OCI-LY7 (cell line): ENCODE measurements at regions not wholly inside any gene's neighbourhood (a gene's known extent, or its start where the extent isn't known, plus 50 kb on each side); places are given as distances from the start of the nearest gene placed in this dataset.

ENCODE experiments used
- BruUV-seq: library from RNA; stranded (reverse); fragments of 400-500 nt; replicated peaks from 2 replicates; lab custom pipeline; 2021; lab: Mats Ljungman, UMichigan
- CTCF ChIA-PET: fragments of 300-600 bp; sonication (Branson Sonifier 250); formaldehyde crosslinking; loops from one replicate; lab custom pipeline; 2022; ENCODE audit warnings: antibody characterized with exemption; ENCODE audit not compliant: unreplicated experiment; lab: Charles Lee
- POLR2A ChIA-PET: fragments of 300-600 bp; sonication (Branson Sonifier 250); formaldehyde crosslinking; loops from one replicate; lab custom pipeline; 2022; ENCODE audit warnings: antibody characterized with exemption; lab: Charles Lee
- DNase-seq: peaks from one replicate; pipeline ENCODE4 v3.0.0-alpha.2; 2015; ENCODE audit warnings: low spot score
- H2AFZ ChIP-seq: fragments of 200-600 bp; sonication (generic), shearing (Covaris generic); 2 replicates; pipeline ENCODE4 v1.6.1; 2014; ENCODE audit warnings: mild to moderate bottlenecking, antibody characterized with exemption, low read length, moderate library complexity
- H3K27ac ChIP-seq: fragments of 200-600 bp; sonication (generic); 2 replicates; pipeline ENCODE4 v1.5.1; 2014; ENCODE audit warnings: mixed run types, low read depth, mild to moderate bottlenecking, moderate library complexity, low read length, inconsistent platforms; ENCODE audit not compliant: poor library complexity, severe bottlenecking
- H3K36me3 ChIP-seq: fragments of 200-600 bp; sonication (generic); 2 replicates; pipeline ENCODE4 v1.6.1; 2014; ENCODE audit warnings: mild to moderate bottlenecking, antibody characterized with exemption, low read length, moderate library complexity, mixed read lengths; ENCODE audit not compliant: insufficient read depth
- H3K4me1 ChIP-seq: fragments of 200-600 bp; sonication (generic); 2 replicates; pipeline ENCODE4 v1.5.1; 2014; ENCODE audit warnings: mild to moderate bottlenecking, low read length; ENCODE audit not compliant: insufficient read depth, poor library complexity, severe bottlenecking
- H3K4me2 ChIP-seq: fragments of 200-600 bp; sonication (generic); 2 replicates; pipeline ENCODE4 v1.6.1; 2014; ENCODE audit warnings: mild to moderate bottlenecking, low read length
- H3K4me3 ChIP-seq: fragments of 200-600 bp; sonication (generic); 2 replicates; pipeline ENCODE4 v1.5.1; 2014; ENCODE audit warnings: mild to moderate bottlenecking, low read depth, low read length; ENCODE audit not compliant: poor library complexity, severe bottlenecking
- H3K79me2 ChIP-seq: fragments of 200-600 bp; sonication (generic); 2 replicates; pipeline ENCODE4 v1.6.1; 2016; ENCODE audit warnings: low read depth, mild to moderate bottlenecking, low read length, moderate library complexity, mixed read lengths; ENCODE audit not compliant: insufficient read depth
- H3K9me2 ChIP-seq: fragments of 200-600 bp; sonication (generic); 2 replicates; pipeline ENCODE4 v1.6.1; 2016; ENCODE audit warnings: mild to moderate bottlenecking, low read length, mixed read lengths; ENCODE audit not compliant: insufficient read depth
- H3K9me3 ChIP-seq: fragments of 200-600 bp; sonication (generic); 2 replicates; pipeline ENCODE4 v1.6.1; 2014; ENCODE audit warnings: mild to moderate bottlenecking, mixed run types, low read length, mixed read lengths
- H4K20me1 ChIP-seq: fragments of 200-600 bp; sonication (generic); 2 replicates; pipeline ENCODE4 v1.6.1; 2014; ENCODE audit warnings: mild to moderate bottlenecking, antibody characterized with exemption, low read length, moderate library complexity, mixed read lengths; ENCODE audit not compliant: insufficient read depth
- EZH2phosphoT487 ChIP-seq: fragments of 200-600 bp; sonication (generic); IDR thresholded peaks from 2 replicates; pipeline ENCODE4 v1.6.1; 2018; ENCODE audit warnings: low read depth, borderline replicate concordance, mild to moderate bottlenecking, mixed run types, antibody characterized with exemption, low read length, moderate library complexity, mixed read lengths
- intact Hi-C: fragments of 100-400 bp; cut with micrococcal nuclease; formaldehyde crosslinking; loops from one replicate; pipeline ENCODE4 v1.10.0; 2022; ENCODE audit not compliant: unreplicated experiment
- TF ChIP-seq, protein P1 (sequence below): fragments of 200-600 bp; sonication (generic); conservative IDR thresholded peaks from 2 replicates; pipeline ENCODE4 v1.5.1; 2014; ENCODE audit warnings: mild to moderate bottlenecking, antibody characterized with exemption, low read length, moderate library complexity, mixed read lengths

- Histone ChIP-seq H3K27ac (no peak overlapping the region), H3K4me2 (no peak overlapping the region), H3K9me3 (no peaks in the 10 kb centered on the region), H3K36me3 (no peaks in the 10 kb centered on the region; the same call in 1 of the 2 replicates), H4K20me1 (no peaks in the 10 kb centered on the region), H3K79me2 (no peaks in the 10 kb centered on the region), H3K4me1 (peaks cover 4% of the 10 kb centered on the region), H3K4me3 (no peak overlapping the region), H2AFZ (no peak overlapping the region), H3K9me2 (no peaks in the 10 kb centered on the region)
- TF ChIP-seq, protein P1, sequence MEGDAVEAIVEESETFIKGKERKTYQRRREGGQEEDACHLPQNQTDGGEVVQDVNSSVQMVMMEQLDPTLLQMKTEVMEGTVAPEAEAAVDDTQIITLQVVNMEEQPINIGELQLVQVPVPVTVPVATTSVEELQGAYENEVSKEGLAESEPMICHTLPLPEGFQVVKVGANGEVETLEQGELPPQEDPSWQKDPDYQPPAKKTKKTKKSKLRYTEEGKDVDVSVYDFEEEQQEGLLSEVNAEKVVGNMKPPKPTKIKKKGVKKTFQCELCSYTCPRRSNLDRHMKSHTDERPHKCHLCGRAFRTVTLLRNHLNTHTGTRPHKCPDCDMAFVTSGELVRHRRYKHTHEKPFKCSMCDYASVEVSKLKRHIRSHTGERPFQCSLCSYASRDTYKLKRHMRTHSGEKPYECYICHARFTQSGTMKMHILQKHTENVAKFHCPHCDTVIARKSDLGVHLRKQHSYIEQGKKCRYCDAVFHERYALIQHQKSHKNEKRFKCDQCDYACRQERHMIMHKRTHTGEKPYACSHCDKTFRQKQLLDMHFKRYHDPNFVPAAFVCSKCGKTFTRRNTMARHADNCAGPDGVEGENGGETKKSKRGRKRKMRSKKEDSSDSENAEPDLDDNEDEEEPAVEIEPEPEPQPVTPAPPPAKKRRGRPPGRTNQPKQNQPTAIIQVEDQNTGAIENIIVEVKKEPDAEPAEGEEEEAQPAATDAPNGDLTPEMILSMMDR: no peak
- TF ChIP-seq EZH2phosphoT487: no peak
- CTCF ChIA-PET: no interaction called here
- intact Hi-C loops: loop anchor here (10.0 kb wide), 1 partner anchor 267 kb away; no protein-coding TSS in a partner anchor
- BruUV-seq: no TSS peak
- POLR2A ChIA-PET: no interaction called here
- no peak for DNase-seq
Observed at GRCh38 chr7:136128050-136128449, 150.9 kb upstream of the MTPN start.

- no peaks in the 10 kb centered on the region for H3K9me2 ChIP-seq
- no peaks in the 10 kb centered on the region for H4K20me1 ChIP-seq
- no peak for TF ChIP-seq EZH2phosphoT487
- TF ChIP-seq, protein P1: no peak
- H3K27ac ChIP-seq: no peak overlapping the region
- H2AFZ ChIP-seq: no peak overlapping the region
- no peak overlapping the region for H3K4me2 ChIP-seq
- DNase-seq: no peak
- CTCF ChIA-PET: no interaction called here
- peaks cover 4% of the 10 kb centered on the region for H3K4me1 ChIP-seq
- no peaks in the 10 kb centered on the region for H3K9me3 ChIP-seq
- POLR2A ChIA-PET: no interaction called here
- no peak overlapping the region for H3K4me3 ChIP-seq
- no peaks in the 10 kb centered on the region for H3K79me2 ChIP-seq
- H3K36me3 ChIP-seq: peaks cover 4% of the 10 kb centered on the region; the same call in 1 of the 2 replicates
- intact Hi-C loops: loop anchor here (10.0 kb wide), 1 partner anchor 271 kb away; no protein-coding TSS in a partner anchor
- no TSS peak for BruUV-seq
Observed at GRCh38 chr7:136123352-136123751, 146.2 kb upstream of the MTPN start.

DNA sequence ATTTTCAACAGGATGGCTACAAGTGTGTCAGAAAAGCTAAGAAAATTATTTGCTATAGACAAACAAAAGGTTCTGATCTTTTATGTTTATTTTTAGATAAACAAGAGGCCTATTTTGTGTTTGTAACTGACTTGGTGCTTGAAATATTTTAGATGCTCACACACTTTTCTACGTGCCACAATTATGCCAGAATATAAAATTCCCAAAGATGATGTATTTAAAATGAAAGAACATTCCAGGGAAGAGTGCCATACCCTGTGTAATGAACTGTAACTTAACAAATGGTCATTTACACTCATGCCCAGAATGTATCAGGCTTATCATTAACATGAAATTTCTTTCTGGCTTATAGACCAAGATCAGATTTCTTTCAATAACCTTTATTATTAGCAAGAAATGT lies 144.9 kb upstream of the MTPN start:
- intact Hi-C loops: loop anchor here (10.0 kb wide), 1 partner anchor 273 kb away; no protein-coding TSS in a partner anchor
- H3K27ac ChIP-seq: no peak overlapping the region
- H4K20me1 ChIP-seq: no peaks in the 10 kb centered on the region
- no peaks in the 10 kb centered on the region for H3K79me2 ChIP-seq
- no peak for DNase-seq
- CTCF ChIA-PET: no interaction called here
- no TSS peak for BruUV-seq
- TF ChIP-seq, protein P1: no peak
- TF ChIP-seq EZH2phosphoT487: no peak
- H2AFZ ChIP-seq: no peak overlapping the region
- H3K9me2 ChIP-seq: no peaks in the 10 kb centered on the region
- no peak overlapping the region for H3K4me3 ChIP-seq
- H3K9me3 ChIP-seq: no peaks in the 10 kb centered on the region
- peaks cover 4% of the 10 kb centered on the region for H3K4me1 ChIP-seq
- H3K4me2 ChIP-seq: no peak overlapping the region
- POLR2A ChIA-PET: interaction anchor here (0.9 kb wide), 1 partner anchor 26 kb away, joined by 4 read pairs; no protein-coding TSS in a partner anchor
- H3K36me3 ChIP-seq: peaks cover 4% of the 10 kb centered on the region; the same call in 1 of the 2 replicates
